HCT116 (cell line): ENCODE measurements at regions not wholly inside any gene's neighbourhood (a gene's known extent, or its start where the extent isn't known, plus 50 kb on each side); places are given as distances from the start of the nearest gene placed in this dataset.

ENCODE experiments used
- CTCF ChIP-seq, 3 experiments: fragments of 200-600 bp in 1 of 3; sonication (generic) in 1 of 3; IDR thresholded peaks in 2 of 3; conservative IDR thresholded peaks in 1 of 3; 2 replicates each; pipeline ENCODE4 v1.5.1; 2012 to 2017; ENCODE audit warnings: low read depth in 2 of 3, low read length in 2 of 3, antibody characterized with exemption in 1 of 3, borderline replicate concordance in 1 of 3, control low read depth in 1 of 3, mild to moderate bottlenecking in 1 of 3, mixed read lengths in 1 of 3, mixed run types in 1 of 3, moderate library complexity in 1 of 3; ENCODE audit not compliant: insufficient read depth in 1 of 3
- POLR2AphosphoS5 ChIP-seq: IDR thresholded peaks from 2 replicates; pipeline ENCODE4 v1.6.1; 2011; ENCODE audit warnings: mild to moderate bottlenecking, low read depth, low read length, moderate library complexity

DNA sequence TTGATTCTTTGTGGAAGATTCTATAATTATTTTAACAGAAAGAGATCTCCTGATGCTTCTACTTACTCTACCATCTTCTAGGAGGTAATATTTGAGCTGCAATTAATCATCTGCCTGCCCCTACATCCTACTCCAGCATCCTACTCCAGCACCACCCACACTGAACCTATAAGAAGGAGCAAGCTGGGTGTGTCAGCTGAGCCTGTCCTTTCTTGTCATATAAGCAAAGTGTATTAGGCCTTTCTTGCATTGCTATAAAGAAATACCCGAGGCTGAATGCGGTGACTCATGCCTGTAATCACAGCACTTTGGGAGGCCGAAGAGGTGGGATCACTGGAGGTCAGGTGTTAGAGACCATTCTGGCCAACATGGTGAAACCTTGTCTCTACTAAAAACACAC is 84.2 kb upstream of the ARG1 start:
- no peak for TF ChIP-seq CTCF (IDR thresholded peaks at IDR 0.05 in 2 of 3, conservative IDR thresholded peaks at IDR 0.05 in 1 of 3; ENCODE audit: borderline replicate concordance in 1 of 3, insufficient read depth in 1 of 3, low read depth in 2 of 3, low read length in 2 of 3)
- no peak for TF ChIP-seq POLR2AphosphoS5
